ENCODE measurements at regions not wholly inside any gene's neighbourhood (a gene's known extent, or its start where the extent isn't known, plus 50 kb on each side); places are given as distances from the start of the nearest gene placed in this dataset.

DNA sequence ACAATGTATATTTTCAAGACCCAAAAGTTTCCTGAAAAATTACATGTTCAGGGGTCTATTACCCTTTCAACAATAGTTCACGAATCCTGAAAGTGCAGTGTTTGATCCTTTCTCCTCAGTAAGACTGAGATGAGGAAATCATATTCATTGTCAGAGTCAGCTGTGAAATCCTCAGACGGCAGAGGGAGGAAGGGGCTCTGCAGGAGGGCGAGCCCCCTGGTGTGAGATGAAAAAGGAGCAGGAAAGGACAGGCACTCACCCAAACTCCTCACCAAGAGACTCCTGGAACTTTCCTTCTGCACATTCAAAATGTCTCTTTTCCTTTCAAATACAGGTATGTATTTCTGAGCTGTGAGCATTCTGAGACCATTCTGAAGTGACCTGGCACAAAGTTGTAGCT lies 150.3 kb upstream of the HABP2 start:
- DNase-seq (ENCODE audit: insufficient read length, low spot score) (no peak), FAIRE-seq (no peak)

DNA sequence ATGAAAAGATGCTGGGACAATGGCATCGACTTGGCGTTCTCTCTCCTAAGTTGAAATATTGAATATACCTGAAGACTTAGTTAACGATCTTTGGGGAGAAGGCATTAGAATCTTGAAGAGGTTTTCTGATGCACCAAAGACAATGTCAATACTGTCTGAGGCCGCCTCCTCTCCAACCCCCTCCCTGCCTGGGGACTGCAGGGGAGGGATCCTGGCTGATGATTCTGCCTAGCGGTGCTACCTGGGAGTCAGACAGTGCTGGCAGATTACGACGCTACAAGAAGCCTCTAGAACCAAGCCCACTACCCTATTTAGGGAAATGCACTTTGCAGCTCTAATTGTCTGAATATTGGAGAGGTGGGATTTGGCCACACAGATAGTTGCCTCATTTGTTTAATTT lies 145.6 kb upstream of the HABP2 start:
- FAIRE-seq (no peak), DNase-seq (ENCODE audit: insufficient read length, low spot score) (no peak)

DNA sequence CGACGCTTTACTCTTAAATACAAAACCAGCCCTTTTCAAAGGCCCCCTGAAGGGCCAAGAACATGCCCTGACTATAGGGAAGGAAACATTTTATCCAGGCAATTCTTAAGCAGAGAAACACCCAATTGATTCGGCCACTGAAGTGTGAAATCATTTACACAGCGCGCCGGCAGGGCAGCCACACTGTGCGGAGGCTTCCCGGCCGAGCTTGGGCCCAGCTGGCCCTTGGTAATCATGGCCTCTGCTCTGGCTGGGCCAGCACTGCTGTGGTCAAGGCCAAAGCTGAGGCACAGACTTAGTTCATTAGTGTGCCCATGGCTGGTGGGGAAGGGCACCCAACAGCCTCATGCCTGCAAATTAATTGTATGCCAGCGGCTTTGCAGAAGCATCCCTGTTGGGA lies 143.7 kb upstream of the HABP2 start:
- FAIRE-seq (no peak), DNase-seq (ENCODE audit: insufficient read length, low spot score) (no peak)

GRCh38 chr10:113410618-113411017 lies 142.2 kb upstream of the HABP2 start:
- FAIRE-seq: no peak

DNA sequence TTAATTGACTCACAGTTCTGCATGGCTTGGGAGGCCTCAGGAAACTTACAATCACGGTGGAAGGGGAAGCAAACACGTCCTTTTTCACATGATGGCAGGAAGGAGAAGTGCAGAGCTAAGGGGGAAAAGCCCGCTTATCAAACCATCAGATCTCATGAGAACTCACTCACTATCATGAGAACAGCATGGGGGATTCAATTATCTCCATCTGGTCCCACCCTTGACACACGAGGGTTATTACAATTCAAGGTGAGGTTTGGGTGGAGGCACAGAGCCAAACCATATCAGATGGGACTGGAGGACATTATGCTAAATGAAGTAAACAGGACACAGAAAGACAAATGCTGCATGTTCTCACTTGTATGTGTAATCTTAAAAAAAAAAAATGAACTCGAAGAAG lies 141.4 kb upstream of the HABP2 start:
- FAIRE-seq: no peak
- no peak for DNase-seq (ENCODE audit: insufficient read length, low spot score)

More at GRCh38 chr10:113410618-113411017, 142.2 kb upstream of the HABP2 start:
- no peak for DNase-seq (ENCODE audit: insufficient read length, low spot score)

- FAIRE-seq (no peak), DNase-seq (ENCODE audit: insufficient read length, low spot score) (no peak)
Observed at GRCh38 chr10:113412161-113412560, 140.7 kb upstream of the HABP2 start.

GRCh38 chr10:113414543-113414942 lies 138.3 kb upstream of the HABP2 start:
- DNase-seq (ENCODE audit: insufficient read length, low spot score): no peak
- FAIRE-seq: no peak

DNA sequence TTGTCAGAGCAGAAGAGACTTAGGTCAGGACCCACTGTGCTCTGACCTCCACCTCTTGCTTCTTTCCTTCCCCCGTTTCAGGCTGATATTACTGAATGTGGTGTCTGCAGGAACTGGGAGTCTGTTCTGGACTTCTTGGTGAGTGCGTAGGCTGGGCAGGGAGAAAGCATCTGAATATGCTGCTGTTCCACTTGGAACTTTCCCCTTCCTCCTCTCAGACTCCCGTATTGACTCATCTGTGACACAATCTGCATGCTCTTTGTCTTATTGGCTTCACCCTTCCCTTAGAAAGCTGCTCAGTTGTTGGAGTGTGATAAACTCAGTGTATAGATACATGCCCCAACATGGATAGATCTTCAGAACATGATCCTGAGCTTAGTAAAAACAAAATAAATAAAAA lies 137.6 kb upstream of the HABP2 start:
- FAIRE-seq: no peak
- no peak for DNase-seq (ENCODE audit: insufficient read length, low spot score)

DNA sequence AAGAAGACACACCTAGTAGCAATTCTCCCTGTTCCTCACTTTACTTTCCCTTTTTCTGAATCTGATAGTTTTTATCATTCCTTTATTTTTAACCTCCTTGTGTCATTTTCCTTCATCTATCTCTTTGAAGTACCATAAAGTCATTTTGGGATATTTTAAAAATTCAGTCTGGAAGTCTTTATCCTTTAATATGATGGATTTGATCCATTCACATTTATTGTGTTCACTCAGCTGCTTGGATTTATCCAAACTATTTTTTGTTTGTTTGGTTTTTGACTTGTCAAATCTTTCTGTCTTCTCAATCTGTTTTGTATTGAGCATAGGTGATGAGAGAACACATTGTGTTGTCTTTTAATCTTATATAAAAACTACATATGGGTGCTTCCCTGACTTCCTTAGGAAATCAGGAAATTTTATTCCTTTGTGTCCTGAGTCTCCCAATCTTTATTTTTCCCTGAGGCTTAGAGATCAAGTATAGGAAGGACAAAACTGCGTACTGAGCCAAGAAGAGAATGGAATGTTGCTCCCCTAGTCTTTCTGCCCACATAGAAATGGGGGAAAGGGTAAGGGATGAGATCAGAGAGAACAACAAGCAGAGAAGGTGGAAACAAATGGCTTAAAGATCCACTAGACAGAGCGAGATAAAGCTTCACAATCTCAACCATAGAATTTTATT lies 132.7 kb upstream of the HABP2 start:
- FAIRE-seq (no peak), DNase-seq (ENCODE audit: insufficient read length, low spot score) (no peak)

DNA sequence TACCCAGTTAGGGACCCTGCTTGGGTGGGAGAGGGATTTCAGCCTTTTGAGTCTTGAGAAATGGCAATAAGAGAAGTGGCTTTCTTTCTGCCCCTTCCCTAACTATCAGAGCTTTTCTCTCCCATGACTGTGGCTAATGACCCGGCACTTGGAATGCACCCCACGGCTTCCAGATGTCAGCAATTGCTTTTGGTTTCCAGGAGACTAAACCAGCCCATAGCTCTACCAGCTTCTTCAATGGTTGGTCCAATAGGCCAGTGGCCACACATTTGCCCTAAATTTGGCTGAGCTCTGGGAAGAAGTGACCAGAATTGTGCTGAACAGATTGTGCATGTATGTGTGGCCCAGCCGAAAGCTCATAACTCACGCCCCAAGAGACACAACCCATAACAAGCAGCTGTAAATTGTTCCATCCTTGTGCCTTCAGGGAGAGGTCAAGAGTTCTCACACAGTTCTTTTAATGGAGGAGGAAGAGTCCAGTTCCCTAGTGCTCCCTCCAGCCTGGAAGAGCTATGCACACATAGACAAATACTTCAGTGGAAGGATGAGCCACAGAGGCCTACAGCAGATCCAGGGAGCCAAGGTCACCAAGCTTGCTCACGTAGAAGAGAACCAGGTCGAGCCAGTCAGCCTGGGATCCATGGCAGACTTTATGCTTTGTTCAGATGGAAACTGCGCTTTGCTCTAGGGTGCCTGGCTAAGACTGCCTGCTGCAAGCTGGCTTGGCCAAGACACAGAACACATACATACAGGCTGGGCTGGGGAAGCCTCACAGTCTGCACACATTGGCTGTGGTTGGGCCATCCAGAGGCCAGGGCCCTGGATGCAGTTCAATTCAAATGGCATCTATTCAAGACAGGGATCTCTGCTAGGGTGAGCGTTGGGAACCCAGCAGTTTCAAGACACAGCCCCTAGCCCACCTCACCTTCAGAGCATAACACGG lies 131.8 kb upstream of the HABP2 start:
- FAIRE-seq (no peak), DNase-seq (ENCODE audit: insufficient read length, low spot score) (no peak)

DNA sequence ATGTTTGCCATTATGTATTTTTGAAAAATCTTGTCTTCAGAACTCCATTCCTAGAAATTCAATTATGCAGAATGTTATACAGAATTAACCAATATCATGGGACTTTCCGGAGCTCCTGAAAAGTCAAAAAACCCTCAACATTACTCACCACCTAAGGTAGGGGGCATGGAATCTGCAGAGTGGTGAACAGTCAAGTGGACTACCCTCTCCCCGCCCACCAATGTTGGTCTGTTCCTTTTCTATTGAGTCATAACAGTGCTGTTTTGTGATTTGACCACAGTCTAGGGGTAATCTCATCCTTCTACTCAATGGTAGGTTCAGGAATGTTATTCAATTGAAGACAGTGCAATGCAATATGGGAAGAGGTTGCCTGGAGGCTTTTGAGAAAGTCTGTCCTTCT lies 130.5 kb upstream of the HABP2 start:
- DNase-seq (ENCODE audit: insufficient read length, low spot score) (no peak), FAIRE-seq (no peak)

GRCh38 chr10:113423981-113424721 lies 128.7 kb upstream of the HABP2 start:
- DNase-seq (ENCODE audit: insufficient read length, low spot score): no peak
- FAIRE-seq: no peak

- DNase-seq (ENCODE audit: insufficient read length, low spot score): no peak
- no peak for FAIRE-seq
Observed at GRCh38 chr10:113425008-113425407, 127.8 kb upstream of the HABP2 start.

GRCh38 chr10:113425541-113425951 lies 127.3 kb upstream of the HABP2 start:
- DNase-seq (ENCODE audit: insufficient read length, low spot score): no peak
- no peak for FAIRE-seq

DNA sequence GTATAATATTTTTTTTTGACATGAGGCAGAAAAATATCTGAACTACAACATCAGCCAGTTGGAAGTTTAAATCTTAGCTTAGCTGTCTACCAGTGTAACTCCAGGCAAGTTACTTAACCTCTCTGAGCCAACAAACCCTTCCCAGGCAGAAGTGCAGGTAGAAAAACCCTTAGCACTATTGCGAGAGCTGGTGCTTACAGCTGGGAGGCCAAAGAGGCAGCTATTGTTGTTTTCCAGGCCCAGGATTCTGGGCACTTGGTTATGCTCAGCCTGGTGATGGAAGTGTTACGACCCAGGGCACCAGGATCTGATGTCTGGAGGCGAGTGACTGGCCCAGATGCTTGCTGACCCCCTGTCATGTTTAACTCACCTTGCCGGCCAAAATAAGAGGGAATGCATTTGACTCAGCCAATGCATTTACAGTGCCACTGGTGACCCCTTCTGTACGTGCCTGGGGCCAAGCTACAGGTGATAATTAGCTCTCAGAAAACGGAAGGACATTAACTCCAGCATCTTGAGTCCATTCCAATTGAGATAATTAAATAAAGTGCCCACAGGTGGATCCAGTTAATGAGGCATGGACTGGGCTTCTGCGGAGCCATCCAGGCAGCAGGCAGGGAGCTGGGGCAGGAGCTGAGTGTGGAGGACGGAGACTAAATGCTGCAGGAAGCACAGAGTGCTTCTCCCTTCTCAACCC lies 126.5 kb upstream of the HABP2 start:
- DNase-seq (ENCODE audit: insufficient read length, low spot score): no peak
- no peak for FAIRE-seq

DNA sequence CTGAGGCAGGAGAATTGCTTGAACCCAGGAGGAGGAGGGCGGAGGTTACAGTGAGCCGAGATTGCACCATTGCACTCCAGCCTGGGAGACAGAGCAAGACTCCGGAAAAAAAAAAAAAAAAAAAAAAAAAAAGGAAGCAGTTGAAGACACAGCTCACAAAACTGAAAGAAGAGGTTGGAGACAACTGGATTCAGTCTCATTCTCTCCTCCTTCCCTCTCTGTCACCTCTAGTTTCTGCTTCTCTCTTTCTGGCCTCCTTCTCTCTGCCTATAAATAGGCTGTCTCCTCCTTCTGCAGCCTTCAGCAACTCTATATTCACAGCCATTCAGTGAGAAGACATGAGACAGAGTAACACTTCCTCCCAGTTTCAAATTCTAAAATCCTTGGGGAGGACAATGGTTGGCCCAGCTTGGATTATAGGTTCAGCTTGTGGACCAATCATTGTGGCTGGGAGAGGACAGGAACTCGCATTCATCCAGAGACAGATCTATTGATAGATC lies 125.6 kb upstream of the HABP2 start:
- DNase-seq (ENCODE audit: insufficient read length, low spot score): no peak
- no peak for FAIRE-seq

GRCh38 chr10:113427811-113428558 lies 124.9 kb upstream of the HABP2 start:
- FAIRE-seq (no peak), DNase-seq (ENCODE audit: insufficient read length, low spot score) (no peak)

DNA sequence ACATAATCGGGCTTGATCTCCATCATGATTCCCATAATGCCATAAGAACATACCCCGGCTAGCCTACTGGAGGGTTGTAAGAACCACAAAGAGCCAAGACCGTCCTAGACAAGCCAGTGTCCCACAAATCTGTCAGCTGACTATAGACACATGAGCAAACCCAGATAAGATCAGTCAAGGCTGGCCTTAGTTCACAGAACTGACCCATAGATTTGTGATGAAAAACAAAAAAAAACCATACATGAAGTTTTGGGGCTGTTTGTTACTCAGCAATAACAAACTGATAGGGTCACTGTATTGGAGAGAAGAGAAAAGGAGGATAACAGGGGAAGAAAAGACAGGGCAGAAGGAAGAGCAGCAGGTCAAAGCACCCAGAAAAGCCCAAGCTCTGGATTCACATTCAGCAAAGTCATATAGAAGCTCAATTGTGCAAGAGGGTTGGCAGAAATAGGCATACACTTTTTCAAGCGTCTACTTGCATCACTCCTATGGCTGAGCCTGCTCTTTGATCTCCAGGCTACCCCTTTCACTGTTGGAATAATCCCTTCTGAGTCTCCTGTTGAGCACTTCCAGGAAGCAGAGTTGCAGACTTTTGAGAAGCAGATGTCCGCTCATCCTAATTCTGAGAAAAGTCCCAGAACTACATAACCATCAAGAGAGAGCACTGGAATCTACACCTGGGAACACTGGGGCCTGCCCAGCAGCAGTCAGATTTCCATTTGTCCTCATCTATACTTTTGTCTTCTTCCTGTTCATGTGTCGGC lies 122.0 kb upstream of the HABP2 start:
- no peak for DNase-seq (ENCODE audit: insufficient read length, low spot score)
- no peak for FAIRE-seq
